ENCODE measurements at regions not wholly inside any gene's neighbourhood (a gene's known extent, or its start where the extent isn't known, plus 50 kb on each side); places are given as distances from the start of the nearest gene placed in this dataset.

DNA sequence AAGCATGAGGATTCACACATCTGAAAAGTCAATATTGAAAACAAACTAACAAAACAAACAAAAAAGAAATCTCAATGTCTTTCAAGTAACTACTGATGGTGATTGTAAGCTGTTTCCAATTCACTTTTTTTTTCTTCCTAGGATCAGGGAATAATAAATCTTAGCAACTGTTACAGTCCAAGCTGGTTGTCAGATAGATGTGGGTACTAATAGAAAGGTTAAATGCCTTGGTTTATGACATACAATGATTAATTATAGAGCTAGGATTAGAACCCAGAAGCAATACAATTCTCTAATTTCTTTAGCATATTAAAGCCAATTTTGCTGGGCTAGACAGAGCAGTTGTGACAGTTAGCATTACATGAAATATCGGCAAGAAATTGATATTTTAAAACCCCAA lies 1301.6 kb downstream of the EPHA7 start:
- Histone ChIP-seq H4K20me1 (ENCODE audit: control insufficient read depth, extremely low read depth, insufficient read depth, low read length) (no peaks in the 10 kb centered on the region), H3K79me2 (ENCODE audit: control insufficient read depth, insufficient read depth, low read length) (no peaks in the 10 kb centered on the region), H3K4me1 (ENCODE audit: control insufficient read depth, extremely low read depth, insufficient read depth, low read length) (no peaks in the 10 kb centered on the region), H3K36me3 (ENCODE audit: control insufficient read depth, insufficient read depth, low read length) (no peaks in the 10 kb centered on the region), H3K9ac (ENCODE audit: insufficient read depth, low read length) (no peak overlapping the region), H2AFZ (ENCODE audit: low read length) (no peak overlapping the region), H3K27me3 (ENCODE audit: control insufficient read depth, insufficient read depth, low read length) (no peaks in the 10 kb centered on the region), H3K9me3 (ENCODE audit: control insufficient read depth, insufficient read depth, low read depth, low read length) (no peaks in the 10 kb centered on the region), H3K27ac (ENCODE audit: insufficient read depth, low read length) (no peak overlapping the region), H3K4me3 (replicated peaks in 1 of 4; ENCODE audit: control extremely low read depth in 1 of 4, insufficient read depth in 1 of 4, low read depth in 3 of 4, low read length in 4 of 4) (no peak overlapping the region), H3K4me2 (ENCODE audit: extremely low read depth, insufficient read depth, low read length) (no peak overlapping the region)
- DNase-seq (ENCODE audit: low read depth in 2 of 2): no peak
- TF ChIP-seq CTCF (conservative IDR thresholded peaks at IDR 0.05 in 1 of 2, IDR thresholded peaks at IDR 0.05 in 1 of 2; ENCODE audit: low read depth in 1 of 2, low read length in 2 of 2): no peak
- TF ChIP-seq EZH2 (IDR thresholded peaks at IDR 0.05; ENCODE audit: low read length, missing control alignments): no peak

DNA sequence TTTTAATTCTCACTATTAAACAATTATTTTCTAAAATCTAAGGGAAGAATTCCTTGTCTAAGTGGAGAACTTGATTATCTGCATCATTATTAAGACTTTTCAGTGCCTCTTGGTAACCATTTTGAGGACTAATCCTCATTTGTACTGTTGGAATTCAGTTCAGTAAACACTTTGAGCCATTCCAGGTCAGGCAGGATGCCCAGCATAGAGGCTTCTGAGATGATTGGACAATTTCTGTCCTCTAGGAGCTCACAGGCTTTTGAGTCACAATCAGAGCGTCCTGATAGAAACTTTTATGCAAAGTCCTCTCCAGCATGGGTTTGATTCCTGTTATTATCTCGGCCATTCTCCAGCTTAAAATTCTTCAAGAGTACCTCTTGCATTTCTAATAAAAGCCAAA lies 1304.6 kb downstream of the EPHA7 start:
- no peaks in the 10 kb centered on the region for H3K4me1 ChIP-seq (ENCODE audit: control insufficient read depth, extremely low read depth, insufficient read depth, low read length)
- no peak overlapping the region for H3K9ac ChIP-seq (ENCODE audit: insufficient read depth, low read length)
- no peaks in the 10 kb centered on the region for H4K20me1 ChIP-seq (ENCODE audit: control insufficient read depth, extremely low read depth, insufficient read depth, low read length)
- H3K36me3 ChIP-seq (ENCODE audit: control insufficient read depth, insufficient read depth, low read length): no peaks in the 10 kb centered on the region
- TF ChIP-seq CTCF (conservative IDR thresholded peaks at IDR 0.05 in 1 of 2, IDR thresholded peaks at IDR 0.05 in 1 of 2; ENCODE audit: low read depth in 1 of 2, low read length in 2 of 2) (no peak), EZH2 (IDR thresholded peaks at IDR 0.05; ENCODE audit: low read length, missing control alignments) (no peak)
- no peak overlapping the region for H3K4me2 ChIP-seq (ENCODE audit: extremely low read depth, insufficient read depth, low read length)
- no peak overlapping the region for H2AFZ ChIP-seq (ENCODE audit: low read length)
- H3K27me3 ChIP-seq (ENCODE audit: control insufficient read depth, insufficient read depth, low read length): no peaks in the 10 kb centered on the region
- H3K79me2 ChIP-seq (ENCODE audit: control insufficient read depth, insufficient read depth, low read length): no peaks in the 10 kb centered on the region
- H3K4me3 ChIP-seq (replicated peaks in 1 of 4; ENCODE audit: control extremely low read depth in 1 of 4, insufficient read depth in 1 of 4, low read depth in 3 of 4, low read length in 4 of 4): no peak overlapping the region
- H3K27ac ChIP-seq (ENCODE audit: insufficient read depth, low read length): no peak overlapping the region
- H3K9me3 ChIP-seq (ENCODE audit: control insufficient read depth, insufficient read depth, low read depth, low read length): no peaks in the 10 kb centered on the region
- peak in 1 of 2 donors; percentile 37 for DNase-seq (ENCODE audit: low read depth in 2 of 2)

DNA sequence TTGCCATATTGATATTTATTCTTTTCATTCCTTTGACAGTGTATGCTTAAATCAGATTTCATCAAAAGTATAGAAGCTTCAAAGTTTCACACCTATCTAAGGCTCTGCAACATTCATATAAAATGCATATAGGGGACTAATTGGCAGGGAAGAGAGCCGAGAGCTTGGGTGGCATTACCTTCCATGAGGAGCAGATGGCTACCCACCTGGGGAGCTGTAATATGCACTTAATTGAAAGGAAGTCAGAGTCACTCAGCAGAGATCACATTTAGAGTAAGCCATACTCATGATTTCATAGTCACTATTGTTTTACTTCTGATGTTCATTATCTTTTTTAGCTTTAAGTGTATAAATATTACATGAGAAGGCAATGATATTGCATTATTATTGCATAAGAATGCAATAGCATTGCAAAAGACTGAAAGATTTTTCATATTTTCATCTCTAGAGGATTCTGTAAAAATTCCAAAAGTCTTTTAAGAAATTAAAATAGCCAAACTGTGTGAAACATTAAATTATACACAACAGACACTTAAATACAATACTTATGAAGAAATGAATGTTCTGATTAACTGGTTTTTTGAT lies 1305.2 kb downstream of the EPHA7 start:
- no peak overlapping the region for H3K4me2 ChIP-seq (ENCODE audit: extremely low read depth, insufficient read depth, low read length)
- no peaks in the 10 kb centered on the region for H3K36me3 ChIP-seq (ENCODE audit: control insufficient read depth, insufficient read depth, low read length)
- no peak overlapping the region for H3K27ac ChIP-seq (ENCODE audit: insufficient read depth, low read length)
- H4K20me1 ChIP-seq (ENCODE audit: control insufficient read depth, extremely low read depth, insufficient read depth, low read length): no peaks in the 10 kb centered on the region
- no peaks in the 10 kb centered on the region for H3K27me3 ChIP-seq (ENCODE audit: control insufficient read depth, insufficient read depth, low read length)
- DNase-seq (ENCODE audit: low read depth in 2 of 2): peak in 1 of 2 donors; percentile 3
- H3K9me3 ChIP-seq (ENCODE audit: control insufficient read depth, insufficient read depth, low read depth, low read length): no peaks in the 10 kb centered on the region
- no peaks in the 10 kb centered on the region for H3K4me1 ChIP-seq (ENCODE audit: control insufficient read depth, extremely low read depth, insufficient read depth, low read length)
- TF ChIP-seq EZH2 (IDR thresholded peaks at IDR 0.05; ENCODE audit: low read length, missing control alignments) (no peak), CTCF (conservative IDR thresholded peaks at IDR 0.05 in 1 of 2, IDR thresholded peaks at IDR 0.05 in 1 of 2; ENCODE audit: low read depth in 1 of 2, low read length in 2 of 2) (no peak)
- no peak overlapping the region for H2AFZ ChIP-seq (ENCODE audit: low read length)
- H3K79me2 ChIP-seq (ENCODE audit: control insufficient read depth, insufficient read depth, low read length): no peaks in the 10 kb centered on the region
- H3K9ac ChIP-seq (ENCODE audit: insufficient read depth, low read length): no peak overlapping the region
- no peak overlapping the region for H3K4me3 ChIP-seq (replicated peaks in 1 of 4; ENCODE audit: control extremely low read depth in 1 of 4, insufficient read depth in 1 of 4, low read depth in 3 of 4, low read length in 4 of 4)

All from fibroblast of lung (primary cell).